ENCODE measurements at regions not wholly inside any gene's neighbourhood (a gene's known extent, or its start where the extent isn't known, plus 50 kb on each side); places are given as distances from the start of the nearest gene placed in this dataset.

GRCh38 chrX:42385730-42386129 lies 392.2 kb downstream of the PPP1R2C start:
- no TSS peak for BruUV-seq (replicated peaks)

More at GRCh38 chrX:42385730-42386129, 392.2 kb downstream of the PPP1R2C start:
- Histone ChIP-seq H3K4me1 (ENCODE audit: control insufficient read depth in 1 of 2, insufficient read depth in 2 of 2, low read length in 2 of 2) (peaks cover 0 to 10% of the 10 kb centered on the region in 2 experiments; a peak in 1 of 4 replicates), H4K20me1 (ENCODE audit: insufficient read depth) (no peaks in the 10 kb centered on the region), H3K4me2 (ENCODE audit: low read length) (no peak overlapping the region), H3K9me3 (ENCODE audit: control insufficient read depth in 1 of 2, insufficient read depth in 1 of 2, low read depth in 1 of 2, low read length in 2 of 2) (no peaks in the 10 kb centered on the region), H3K36me3 (ENCODE audit: control insufficient read depth in 1 of 2, insufficient read depth in 2 of 2, low read length in 2 of 2) (no peaks in the 10 kb centered on the region), H3K4me3 (replicated peaks in 1 of 2; ENCODE audit: low read depth in 1 of 2, low read length in 2 of 2) (no peak overlapping the region), H2AFZ (ENCODE audit: low read depth, low read length, poor library complexity, severe bottlenecking) (no peak overlapping the region), H3K27ac (ENCODE audit: low read depth, low read length) (no peak overlapping the region), H3K27me3 (ENCODE audit: insufficient read depth, low read length) (no peaks in the 10 kb centered on the region), H3K9ac (ENCODE audit: low read length) (no peak overlapping the region), H3K9me2 (ENCODE audit: insufficient read depth) (no peaks in the 10 kb centered on the region), H3K79me2 (ENCODE audit: insufficient read depth, low read length) (no peaks in the 10 kb centered on the region)
- no peak for ATAC-seq
- TF ChIP-seq, protein P1, sequence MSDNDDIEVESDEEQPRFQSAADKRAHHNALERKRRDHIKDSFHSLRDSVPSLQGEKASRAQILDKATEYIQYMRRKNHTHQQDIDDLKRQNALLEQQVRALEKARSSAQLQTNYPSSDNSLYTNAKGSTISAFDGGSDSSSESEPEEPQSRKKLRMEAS (IDR thresholded peaks at IDR 0.05): no peak
- no peak for TF ChIP-seq ZNF274 (IDR thresholded peaks at IDR 0.05; ENCODE audit: low read depth, low read length)
- TF ChIP-seq RAD21 (IDR thresholded peaks at IDR 0.05; ENCODE audit: low read depth): no peak
- TF ChIP-seq, protein P2, sequence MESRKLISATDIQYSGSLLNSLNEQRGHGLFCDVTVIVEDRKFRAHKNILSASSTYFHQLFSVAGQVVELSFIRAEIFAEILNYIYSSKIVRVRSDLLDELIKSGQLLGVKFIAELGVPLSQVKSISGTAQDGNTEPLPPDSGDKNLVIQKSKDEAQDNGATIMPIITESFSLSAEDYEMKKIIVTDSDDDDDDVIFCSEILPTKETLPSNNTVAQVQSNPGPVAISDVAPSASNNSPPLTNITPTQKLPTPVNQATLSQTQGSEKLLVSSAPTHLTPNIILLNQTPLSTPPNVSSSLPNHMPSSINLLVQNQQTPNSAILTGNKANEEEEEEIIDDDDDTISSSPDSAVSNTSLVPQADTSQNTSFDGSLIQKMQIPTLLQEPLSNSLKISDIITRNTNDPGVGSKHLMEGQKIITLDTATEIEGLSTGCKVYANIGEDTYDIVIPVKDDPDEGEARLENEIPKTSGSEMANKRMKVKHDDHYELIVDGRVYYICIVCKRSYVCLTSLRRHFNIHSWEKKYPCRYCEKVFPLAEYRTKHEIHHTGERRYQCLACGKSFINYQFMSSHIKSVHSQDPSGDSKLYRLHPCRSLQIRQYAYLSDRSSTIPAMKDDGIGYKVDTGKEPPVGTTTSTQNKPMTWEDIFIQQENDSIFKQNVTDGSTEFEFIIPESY (IDR thresholded peaks at IDR 0.05; ENCODE audit: extremely low read depth, insufficient replicate concordance, low read length): no peak
- 0 out of 2 replicates have a peak, but pooled peaks have one; percentile 13 for TF ChIP-seq FOSL1 (IDR thresholded peaks at IDR 0.05; ENCODE audit: low read depth)
- no peak for TF ChIP-seq CTCF (IDR thresholded peaks at IDR 0.05 in 2 of 3, conservative IDR thresholded peaks at IDR 0.05 in 1 of 3; ENCODE audit: borderline replicate concordance in 1 of 3, insufficient read depth in 1 of 3, low read depth in 2 of 3, low read length in 2 of 3)
- TF ChIP-seq POLR2AphosphoS5 (IDR thresholded peaks at IDR 0.05; ENCODE audit: low read depth, low read length): no peak
- ChIA-PET RAD21 (ENCODE audit: low non-redundant PET in 1 of 2, low total read pairs in 2 of 2, uncharacterized antibody in 2 of 2, unreplicated experiment in 2 of 2) (no interaction called here), CTCF (no interaction called here), POLR2A (no interaction called here)
- intact Hi-C loops (cut with micrococcal nuclease): no loop called here
- no peak for DNase-seq (ENCODE audit: low read depth, low spot score)
